COLO668 (cell line): ENCODE measurements at regions not wholly inside any gene's neighbourhood (a gene's known extent, or its start where the extent isn't known, plus 50 kb on each side); places are given as distances from the start of the nearest gene placed in this dataset.

Source experiments
- DNase-seq: peaks from one replicate; lab custom pipeline; 2025; ENCODE audit not compliant: unreplicated experiment; lab: John Stamatoyannopoulos, UW

- DNase-seq: no peak
Observed at GRCh38 chr1:221184131-221184794, 305.0 kb downstream of the HLX start.

- no peak for DNase-seq
Observed at GRCh38 chr1:221187174-221187573, 307.9 kb downstream of the HLX start.

GRCh38 chr1:221188458-221188857 lies 309.2 kb downstream of the HLX start:
- no peak for DNase-seq

GRCh38 chr1:221190249-221190648 lies 311.0 kb downstream of the HLX start:
- DNase-seq: no peak

- no peak for DNase-seq
Observed at GRCh38 chr1:221192055-221192454, 312.8 kb downstream of the HLX start.

- DNase-seq: no peak
Observed at GRCh38 chr1:221200464-221200863, 321.2 kb downstream of the HLX start.

GRCh38 chr1:221201773-221202172 lies 322.5 kb downstream of the HLX start:
- DNase-seq: no peak

- peak; percentile 76 for DNase-seq
Observed at GRCh38 chr1:221203224-221204054, 324.2 kb downstream of the HLX start.

- no peak for DNase-seq
Observed at GRCh38 chr1:221204055-221204833, 325.0 kb downstream of the HLX start.

- no peak for DNase-seq
Observed at GRCh38 chr1:221206076-221206475, 326.8 kb downstream of the HLX start.

- DNase-seq: no peak
Observed at GRCh38 chr1:221212926-221213325, 333.7 kb downstream of the HLX start.

- no peak for DNase-seq
Observed at GRCh38 chr1:221217029-221217428, 337.8 kb downstream of the HLX start.

- DNase-seq: no peak
Observed at GRCh38 chr1:221223281-221223680, 344.0 kb downstream of the HLX start.

GRCh38 chr1:221227460-221227859 lies 348.2 kb downstream of the HLX start:
- DNase-seq: no peak

GRCh38 chr1:221227872-221228337 lies 348.7 kb downstream of the HLX start:
- no peak for DNase-seq

- DNase-seq: peak; percentile 64
Observed at GRCh38 chr1:221228594-221228993, 349.4 kb downstream of the HLX start.

GRCh38 chr1:221230605-221231004 lies 351.4 kb downstream of the HLX start:
- DNase-seq: peak; percentile 41

- DNase-seq: no peak
Observed at GRCh38 chr1:221234791-221235190, 355.5 kb downstream of the HLX start.

- DNase-seq: no peak
Observed at GRCh38 chr1:221237587-221237986, 358.3 kb downstream of the HLX start.

- DNase-seq: no peak
Observed at GRCh38 chr1:221239181-221239580, 359.9 kb downstream of the HLX start.

- no peak for DNase-seq
Observed at GRCh38 chr1:221239792-221240191, 360.5 kb downstream of the HLX start.

- no peak for DNase-seq
Observed at GRCh38 chr1:221240690-221241089, 361.4 kb downstream of the HLX start.
